HG02571 (cell line): ENCODE measurements at regions not wholly inside any gene's neighbourhood (a gene's known extent, or its start where the extent isn't known, plus 50 kb on each side); places are given as distances from the start of the nearest gene placed in this dataset.

ENCODE experiments used
- ATAC-seq: cut with Tn5 transposase; IDR thresholded peaks from one replicate; pipeline ENCODE4 v1.9.1; 2021; ENCODE audit warnings: mild to moderate bottlenecking, moderate library complexity; ENCODE audit not compliant: unreplicated experiment

DNA sequence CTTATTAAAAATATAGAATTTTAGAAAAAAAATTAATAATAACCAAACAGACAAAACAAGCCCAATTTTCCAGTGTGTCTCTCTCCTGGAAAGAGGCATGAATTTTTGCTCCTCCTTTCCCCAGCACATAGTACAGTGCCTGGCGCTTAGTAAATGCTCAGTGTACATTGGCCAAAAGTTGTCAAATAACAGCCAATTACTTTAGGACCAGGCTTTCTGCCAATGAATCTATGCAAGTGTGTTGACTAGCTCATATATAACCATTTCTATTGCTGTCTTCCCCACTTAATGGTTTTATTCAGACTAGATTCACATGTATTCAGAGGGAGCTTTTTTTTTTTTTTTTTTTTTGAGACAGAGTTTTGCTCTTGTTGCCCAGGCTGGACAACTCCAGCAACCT is 120.1 kb upstream of the CD180 start:
- ATAC-seq: no peak

DNA sequence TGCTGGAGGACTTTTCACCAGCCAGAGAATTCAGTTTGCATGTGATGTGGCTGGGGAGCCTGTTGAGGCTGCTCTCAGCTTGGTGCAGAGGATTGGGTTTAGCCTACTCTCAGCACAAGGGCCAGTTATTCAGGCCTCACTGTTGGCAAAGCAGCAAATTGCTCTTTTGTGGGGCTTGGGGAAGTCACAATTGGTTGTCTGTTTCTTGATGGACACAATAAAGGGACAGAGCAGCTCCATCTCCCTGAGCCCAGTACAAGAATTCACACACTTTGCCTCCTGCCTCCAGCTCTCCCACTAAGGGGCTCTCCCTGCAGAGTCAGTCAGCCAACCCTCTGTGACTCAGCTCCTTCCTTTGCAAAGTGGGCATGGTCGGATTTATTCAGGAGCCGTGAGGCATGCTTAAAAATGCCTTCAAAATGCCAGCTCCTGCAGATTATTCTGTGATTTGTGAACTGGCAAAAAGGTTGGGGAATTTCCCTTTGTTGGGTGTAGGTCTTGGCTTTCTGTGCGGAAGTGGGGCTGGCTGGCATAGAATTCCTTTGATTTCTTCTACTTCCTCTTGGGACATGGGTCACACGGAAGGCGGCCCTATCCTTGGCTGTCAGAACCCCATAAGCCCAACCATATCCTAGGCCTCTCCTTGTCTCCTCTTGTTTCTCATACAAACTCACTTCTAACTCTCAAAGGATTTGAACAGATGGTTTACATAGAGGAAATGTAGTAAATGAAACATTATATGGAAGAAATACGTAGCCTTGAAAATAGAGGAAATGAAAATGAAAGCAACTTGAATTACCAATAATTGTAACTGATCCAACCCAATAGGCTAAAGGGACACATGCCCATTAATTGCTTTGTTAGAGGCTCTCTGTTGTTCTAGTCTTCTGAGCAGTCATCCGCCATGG is 118.7 kb upstream of the CD180 start:
- ATAC-seq: no peak

DNA sequence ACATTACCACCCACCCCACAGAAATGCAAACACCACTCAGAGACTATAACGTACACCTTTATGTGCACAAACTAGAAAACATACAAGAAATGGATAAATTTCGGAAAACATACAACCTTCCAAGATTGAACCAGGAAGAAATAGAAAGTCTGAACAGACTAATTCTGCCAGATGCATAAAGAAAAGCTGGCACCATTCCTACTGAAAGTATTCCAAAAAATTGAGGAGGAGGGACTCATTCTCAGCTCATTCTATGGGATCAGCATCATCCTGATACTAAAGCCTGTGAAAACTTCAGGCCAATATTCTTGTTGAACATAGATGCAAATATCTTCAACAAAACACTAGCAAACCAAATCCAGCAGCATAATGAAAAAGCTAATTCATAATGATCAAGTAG is 115.1 kb upstream of the CD180 start:
- no peak for ATAC-seq

DNA sequence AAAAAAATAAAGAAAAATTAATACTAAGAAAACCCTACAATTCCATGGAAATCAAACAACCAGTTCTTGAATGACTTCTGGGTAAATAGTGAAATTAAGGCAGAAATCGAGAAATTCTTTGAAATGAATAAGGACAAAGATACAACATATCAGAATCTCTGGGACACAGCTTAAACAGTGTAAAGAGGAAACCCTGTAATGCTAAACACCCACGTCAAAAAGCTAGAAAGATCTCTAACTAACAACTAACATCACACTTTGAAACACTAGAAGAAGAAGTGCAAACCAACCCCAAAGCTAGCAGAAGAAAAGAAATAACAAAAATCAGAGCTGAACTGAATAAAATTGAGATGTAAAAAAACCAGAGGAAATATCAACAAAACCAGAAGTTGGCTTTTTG is 114.6 kb upstream of the CD180 start:
- no peak for ATAC-seq

DNA sequence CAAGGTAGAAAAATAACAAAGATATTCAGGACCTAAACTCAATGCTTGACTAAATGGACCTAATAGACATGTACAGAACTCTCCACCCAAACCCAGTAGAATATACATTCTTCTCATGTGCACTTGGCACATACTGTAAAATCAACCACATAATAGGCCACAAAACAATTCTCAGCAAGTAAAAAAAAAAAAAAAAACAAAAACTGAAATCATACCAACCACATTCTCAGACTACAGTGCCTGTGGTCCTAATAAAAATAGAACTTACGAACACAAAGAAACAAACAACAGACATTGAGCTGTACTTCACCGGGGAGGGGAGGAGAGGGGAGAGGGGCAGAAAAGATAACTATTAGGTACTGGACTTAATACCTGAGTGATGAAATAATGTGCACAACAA is 114.1 kb upstream of the CD180 start:
- no peak for ATAC-seq

DNA sequence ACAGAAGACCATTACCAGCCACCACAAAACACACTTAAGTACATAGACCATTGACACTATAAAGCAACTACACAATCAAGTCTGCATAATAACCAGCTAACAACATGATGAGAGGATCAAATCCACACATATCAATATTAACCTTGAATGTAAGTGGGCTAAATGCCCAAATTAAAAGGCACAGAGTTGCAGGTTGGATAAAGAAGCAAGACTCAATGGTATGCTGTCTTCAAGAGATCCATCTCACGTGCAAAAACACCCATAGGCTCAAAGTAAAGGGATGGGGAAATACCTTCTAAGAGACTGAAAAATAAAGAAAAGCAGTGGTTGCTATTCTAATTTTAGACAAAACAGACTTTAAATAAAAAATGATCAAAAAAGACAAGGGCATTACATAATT is 113.6 kb upstream of the CD180 start:
- ATAC-seq: no peak

DNA sequence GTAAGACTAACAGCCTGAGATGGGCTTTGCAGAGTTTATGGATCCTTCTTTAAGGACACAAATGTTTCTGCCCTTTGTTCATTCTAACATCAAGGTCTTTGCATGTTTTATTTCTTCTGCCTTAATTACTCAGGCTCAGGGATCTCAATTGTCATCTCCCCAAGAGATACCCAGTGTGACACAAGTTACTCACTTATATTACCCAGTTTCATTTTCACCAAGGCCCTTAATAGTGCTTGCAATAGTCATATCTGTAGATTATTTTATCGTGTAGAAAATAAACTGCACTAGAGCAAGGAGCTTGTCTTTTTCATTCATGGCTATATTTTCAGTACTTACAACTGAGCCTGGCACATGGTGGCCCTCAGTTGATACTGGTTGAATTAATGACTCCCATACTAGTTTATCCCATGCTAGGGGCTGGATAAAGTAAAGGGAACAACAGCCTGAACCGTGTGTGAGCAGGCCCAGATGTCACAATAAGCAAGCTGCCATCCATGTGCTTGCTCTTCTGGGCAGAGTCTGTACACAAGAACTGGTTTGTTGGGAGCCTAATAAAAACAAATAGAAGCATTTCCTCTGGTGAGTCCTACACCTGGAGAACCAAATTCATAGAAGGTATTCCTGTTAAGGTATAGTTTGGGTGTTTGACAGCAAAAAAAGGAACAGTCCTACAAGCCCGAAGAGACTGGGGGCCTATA is 112.5 kb upstream of the CD180 start:
- ATAC-seq: no peak

DNA sequence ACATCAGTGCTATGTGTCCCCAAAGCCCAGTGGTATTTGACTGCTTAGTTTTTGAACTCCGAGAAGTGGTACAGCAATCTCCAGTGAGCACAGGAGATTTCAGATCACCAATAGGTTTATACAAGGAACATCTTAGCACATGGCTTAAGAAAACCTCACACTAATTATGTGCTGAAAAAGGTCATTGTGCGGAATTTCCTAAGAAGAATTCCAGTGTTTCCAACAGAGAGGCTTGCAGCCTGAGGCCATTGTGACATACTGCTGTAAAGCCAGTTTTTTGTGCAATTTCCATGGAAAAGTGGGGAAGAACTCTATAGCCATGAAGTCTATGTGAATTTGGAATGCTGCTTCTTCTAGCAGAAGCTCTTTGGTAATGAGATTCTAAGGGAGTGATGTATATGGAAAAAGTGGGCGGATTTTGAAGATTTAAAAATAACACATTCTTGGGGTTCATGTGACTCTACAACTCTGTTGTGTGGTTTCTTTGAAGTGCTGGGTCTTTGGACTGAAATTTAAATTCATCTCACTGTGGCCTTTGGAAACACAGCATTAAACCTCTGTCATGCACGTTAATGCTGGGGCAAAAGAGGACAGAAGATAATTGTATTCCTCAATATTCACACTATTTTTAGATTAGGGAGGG is 110.5 kb upstream of the CD180 start:
- no peak for ATAC-seq

DNA sequence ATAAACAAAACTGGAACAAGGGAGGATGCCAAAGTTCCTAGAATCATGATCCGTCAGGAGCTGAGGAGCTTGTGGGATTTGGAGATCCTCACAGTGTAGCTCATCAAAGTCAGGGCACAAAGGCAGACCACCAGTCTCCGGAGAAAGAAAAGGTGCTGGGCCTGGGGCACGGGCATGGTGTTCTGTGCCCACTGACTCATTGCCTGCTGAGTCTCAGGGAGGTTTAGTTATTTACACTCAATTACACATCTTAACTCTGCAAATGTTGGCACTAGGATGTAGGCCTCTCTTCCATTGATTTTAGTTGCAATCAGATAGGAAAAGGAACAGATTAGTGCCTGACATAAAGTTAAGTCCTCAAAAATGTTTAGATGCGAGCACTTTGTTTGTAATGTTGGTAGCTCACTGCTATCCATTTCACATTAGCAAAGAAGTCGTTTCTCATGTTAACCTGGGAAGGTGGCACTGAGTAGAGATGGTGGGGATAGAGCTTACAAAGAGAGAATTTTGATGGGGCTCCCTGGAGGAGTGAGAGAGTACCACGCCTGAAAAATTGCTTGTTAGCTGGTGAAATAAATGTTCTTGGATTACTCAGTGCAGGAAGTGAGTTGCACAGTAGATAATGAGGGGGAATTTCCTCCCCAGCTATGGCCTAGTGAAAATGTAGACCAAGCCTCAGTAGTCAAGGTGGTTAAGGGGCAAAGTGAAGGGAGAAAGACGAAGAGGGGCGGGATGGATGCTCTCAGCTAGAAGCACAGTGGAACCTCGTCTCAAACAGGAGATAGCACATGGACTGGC is 109.5 kb upstream of the CD180 start:
- ATAC-seq: no peak

DNA sequence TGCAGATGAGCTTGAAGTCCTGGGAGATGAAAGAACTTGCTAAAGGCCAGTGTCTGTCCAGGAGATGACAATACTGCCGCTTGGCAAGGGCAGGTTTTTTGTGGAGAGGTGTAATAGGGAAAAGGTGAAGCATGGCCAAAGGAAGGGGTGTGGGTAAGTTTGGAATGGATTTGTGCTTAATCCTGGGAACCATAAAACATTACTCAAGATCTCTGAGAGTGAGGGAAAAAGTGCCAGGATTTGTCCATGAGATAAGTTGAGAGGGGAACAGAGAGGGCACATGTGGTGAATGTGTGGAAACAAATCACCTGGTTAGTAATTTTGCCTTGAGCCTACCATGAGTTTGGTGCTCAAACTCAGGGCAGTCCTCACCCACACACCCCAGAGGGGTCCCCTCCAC is 108.8 kb upstream of the CD180 start:
- ATAC-seq: no peak

DNA sequence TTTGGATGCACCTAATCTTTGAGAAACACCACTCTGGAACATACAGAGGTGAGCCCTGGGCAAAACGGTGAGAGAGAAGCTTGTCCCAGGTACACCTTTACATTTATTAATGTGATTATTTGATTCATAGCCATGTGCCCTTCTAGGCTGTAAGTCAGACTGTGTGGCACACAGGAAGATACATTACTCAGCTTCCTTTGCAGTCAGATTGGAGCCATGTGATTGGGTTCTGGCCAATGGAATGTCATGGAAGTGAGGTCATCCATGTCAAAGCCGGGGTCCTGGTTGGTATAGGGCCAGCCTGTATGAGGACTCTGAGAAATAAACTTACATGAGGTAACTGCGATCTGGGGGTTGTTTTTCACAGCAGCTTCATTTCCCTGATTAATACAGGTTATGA is 106.8 kb upstream of the CD180 start:
- ATAC-seq: no peak

DNA sequence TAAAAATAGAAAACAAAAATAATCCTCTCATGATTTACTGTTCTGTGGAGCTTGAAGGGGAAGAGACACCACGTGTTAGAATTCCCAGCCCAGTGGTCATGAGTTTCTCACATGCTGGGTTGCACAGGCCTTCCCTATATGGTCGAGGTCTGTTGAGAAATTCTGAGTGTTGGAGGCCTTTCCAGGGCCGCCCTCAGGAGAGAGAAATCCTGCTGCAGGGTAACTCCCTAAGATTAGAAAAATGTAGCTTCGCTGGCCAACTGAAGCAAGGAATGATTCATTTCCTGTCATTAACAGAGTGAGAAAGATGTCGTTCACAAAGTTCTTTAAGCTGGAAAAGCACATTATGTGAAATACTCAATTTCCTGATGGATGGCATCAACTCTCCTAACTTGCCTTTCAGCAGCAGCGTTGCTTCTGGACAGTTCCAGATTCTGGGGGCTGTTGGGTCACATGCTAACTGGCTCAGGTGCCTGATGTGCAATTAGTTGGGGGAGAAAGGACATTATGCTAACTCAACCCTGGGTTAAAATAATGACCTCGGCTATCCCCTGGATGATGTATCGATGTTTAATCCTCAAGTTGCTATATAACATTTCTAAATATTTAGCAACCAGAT is 104.8 kb upstream of the CD180 start:
- no peak for ATAC-seq

DNA sequence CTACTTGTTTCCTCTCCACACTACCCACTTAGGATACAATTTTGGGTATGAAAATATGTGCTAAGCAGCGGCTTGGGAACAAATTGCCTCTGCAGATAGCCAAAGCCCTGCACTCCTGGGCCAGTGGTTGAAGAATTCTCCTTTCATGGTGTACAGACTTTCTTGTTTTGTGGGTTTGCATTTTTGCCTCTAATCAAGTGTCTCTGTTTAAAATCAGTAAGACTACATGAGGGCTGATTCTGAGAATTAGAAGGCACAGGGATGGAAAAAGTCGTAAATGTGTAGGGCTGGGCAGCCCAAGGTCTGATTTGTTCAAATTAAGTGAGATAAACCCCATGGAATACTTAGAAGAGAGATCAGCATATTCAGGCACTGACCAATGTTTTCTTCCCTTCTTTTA is 103.7 kb upstream of the CD180 start:
- ATAC-seq: no peak

DNA sequence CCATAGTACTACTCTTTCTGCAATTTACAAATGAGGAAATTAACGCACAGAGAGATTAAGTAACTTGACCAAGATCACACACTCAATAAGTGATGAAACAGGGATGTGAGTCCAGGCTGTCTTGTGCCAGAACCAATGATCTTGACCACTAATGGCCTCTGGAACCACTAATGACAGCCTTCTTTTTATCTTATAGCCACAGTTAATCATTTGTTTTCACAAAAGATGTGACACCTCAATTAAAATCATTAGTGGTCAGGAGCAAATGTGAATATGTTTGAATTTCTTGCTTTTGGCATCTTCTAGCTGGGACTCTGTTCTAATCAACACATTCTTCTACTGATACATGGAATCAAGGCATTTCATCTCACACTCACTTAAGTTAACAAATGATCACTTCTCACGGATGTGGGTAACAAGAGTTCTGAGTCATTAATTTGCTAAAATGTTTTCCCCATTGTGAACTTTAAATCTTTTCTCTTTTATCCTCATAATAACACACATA is 102.7 kb upstream of the CD180 start:
- ATAC-seq: no peak

DNA sequence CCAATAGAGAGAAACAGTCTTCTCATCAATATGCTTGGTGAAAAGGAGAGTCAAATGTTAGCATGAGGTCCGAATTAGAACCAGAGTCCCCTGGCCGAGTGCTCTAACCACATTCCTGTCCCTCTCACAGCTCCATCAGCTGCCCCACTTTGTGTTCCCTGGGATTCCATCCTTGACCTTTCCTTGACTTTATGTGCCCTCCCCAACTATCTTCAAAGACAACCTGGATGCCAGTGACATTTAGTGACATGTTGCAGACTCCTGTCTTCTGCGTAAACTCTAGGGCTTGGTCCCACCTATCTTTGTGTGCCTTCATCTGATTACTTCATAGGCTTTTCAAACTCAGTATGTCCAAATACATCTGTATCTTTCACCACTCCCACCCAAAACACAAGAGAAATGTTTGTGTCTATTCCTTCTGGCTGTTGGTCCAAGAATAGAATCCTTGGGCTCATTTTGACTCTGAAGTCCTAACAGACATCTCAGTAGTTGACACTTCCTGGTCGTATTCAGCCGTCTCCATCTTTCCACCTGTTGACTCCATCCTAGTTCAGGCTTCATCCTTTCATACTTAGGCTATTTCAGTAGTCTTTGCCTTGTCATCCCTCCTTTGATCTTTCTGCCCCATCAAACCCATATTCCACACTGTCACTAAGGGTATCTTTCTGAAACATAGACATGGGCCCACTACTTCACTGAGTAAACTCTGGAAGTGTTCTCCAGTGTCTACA is 101.4 kb upstream of the CD180 start:
- no peak for ATAC-seq

DNA sequence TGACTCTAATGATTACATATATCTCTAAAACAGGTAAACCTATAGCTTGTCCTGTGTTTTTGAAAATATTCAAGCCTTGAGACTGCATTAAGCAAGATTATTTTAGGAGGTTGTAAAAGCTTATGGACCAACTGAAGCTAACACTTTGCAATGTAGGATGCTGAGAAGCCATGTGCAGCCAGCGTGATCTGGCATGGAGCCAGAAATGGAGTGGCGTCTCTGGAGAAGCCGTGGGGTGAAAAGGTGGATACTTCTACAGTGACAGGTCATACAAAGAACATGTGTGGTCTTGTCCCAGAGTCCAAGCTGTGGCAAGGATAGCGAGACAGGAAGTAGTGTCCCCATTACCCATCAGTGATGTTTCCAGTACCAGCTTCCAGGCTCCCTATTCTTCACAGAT is 100.8 kb upstream of the CD180 start:
- ATAC-seq: no peak

DNA sequence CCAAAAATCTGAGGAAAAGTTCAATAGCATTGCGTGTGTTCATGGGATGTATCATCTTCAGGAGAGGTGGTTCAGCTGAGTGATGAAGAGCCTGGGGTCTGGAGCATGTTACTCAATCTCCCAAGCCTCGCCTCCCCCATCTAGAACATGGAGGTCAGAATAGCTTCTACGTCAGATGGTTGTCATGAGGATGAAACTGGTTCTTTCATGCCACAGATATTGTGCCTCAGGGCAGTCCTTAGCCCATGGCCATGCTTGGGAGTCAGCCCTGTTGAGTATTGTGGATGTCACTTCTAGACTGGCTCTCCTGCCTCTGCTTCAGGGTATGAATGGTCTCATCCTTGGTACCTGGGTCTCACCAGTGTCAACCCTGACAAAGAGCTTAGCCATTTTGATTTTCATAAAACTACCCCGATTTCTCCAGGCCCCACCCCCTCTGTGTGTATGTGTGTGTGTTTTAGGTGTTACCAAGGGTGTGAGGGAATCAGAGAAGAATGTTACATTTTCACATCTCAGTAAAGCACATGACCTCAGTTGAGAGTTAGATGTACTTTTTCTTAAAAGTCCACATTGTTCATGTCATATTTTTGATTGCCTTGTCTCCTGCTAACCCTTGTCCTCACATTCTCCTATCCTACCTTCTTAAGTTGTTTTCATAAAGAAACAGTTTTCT is 97.8 kb upstream of the CD180 start:
- no peak for ATAC-seq

DNA sequence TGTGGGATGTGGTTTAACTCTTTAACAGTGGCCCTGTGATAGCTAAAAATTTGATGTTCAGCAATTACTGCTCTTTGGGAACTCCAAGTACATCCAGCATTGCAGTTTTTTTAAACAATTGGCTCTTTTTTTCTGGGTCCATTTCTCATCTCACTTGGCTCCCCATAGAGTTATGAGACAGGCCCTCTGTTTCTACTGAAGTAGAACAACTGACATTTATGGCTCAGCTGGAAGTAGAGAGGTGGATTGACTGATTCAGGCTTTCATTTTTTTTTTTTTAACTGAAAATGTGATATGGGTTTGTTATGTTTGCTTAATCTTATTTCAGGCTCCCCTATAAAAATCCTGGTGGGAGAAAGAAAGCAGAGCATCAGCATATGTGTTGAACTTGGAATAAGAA is 96.6 kb upstream of the CD180 start:
- no peak for ATAC-seq

DNA sequence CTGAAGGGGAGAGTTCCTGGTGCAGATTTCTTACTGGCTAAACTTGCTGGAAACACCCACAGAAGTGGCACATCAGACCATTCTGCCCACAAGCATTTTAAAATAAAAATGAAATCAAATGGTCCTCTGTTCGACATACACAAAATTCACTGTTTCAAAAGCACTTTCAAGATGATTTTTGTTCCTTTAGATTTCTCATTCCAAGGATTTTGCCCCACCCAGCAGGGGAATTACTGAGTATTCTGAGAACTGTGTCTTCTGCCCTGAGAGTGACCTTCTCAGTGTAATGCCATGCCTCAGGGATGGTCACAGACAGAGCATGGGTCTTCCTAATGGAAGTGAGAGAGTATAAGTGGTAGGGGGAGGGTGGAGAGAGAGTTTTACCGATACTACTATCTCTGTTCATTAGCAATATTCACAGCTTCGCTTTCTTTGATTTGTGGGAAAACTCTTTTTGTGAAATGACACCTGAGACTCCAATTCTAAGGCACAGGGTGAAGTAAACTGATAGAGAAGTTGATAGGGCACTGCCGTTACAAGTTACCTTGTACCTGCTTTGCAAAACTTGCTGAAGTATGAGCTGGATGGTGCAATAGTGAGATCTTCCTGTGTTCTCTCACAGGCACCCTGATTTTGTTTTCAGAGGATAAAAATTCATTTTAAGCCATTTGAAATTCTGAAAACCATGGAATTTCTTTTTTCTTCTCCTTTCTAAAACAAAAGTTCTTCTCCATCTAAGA is 95.8 kb upstream of the CD180 start:
- ATAC-seq: no peak
